ENCODE measurements at regions not wholly inside any gene's neighbourhood (a gene's known extent, or its start where the extent isn't known, plus 50 kb on each side); places are given as distances from the start of the nearest gene placed in this dataset.
A peak's percentile ranks its signal among the peaks of the same experiment; 100 is the strongest.

GRCh38 chr2:236743039-236743920 is 173.7 kb downstream of the ACKR3 start:
- DNase-seq (ENCODE audit: low spot score) = no peak

GRCh38 chr2:236743921-236744280 is 174.3 kb downstream of the ACKR3 start:
- no peak for DNase-seq (ENCODE audit: low spot score)
- TF ChIP-seq EZH2 (IDR thresholded peaks at IDR 0.05; ENCODE audit: borderline replicate concordance) (no peak), CTCF (IDR thresholded peaks at IDR 0.05; ENCODE audit: poor library complexity) (no peak), EZH2phosphoT487 (IDR thresholded peaks at IDR 0.05; ENCODE audit: low read depth, severe bottlenecking, unreplicated experiment) (no peak)
- 50% methylated on average over 1 of the region's 1 CpG for WGBS (ENCODE audit: low lambda C conversion rate, missing lambda C conversion rate)
- Histone ChIP-seq H3K27ac (peak overlapping the region; percentile 67), H3K27me3 (no peaks in the 10 kb centered on the region), H2AFZ (no peak overlapping the region), H4K20me1 (ENCODE audit: insufficient read depth, poor library complexity, severe bottlenecking) (no peaks in the 10 kb centered on the region), H3K9me3 (ENCODE audit: low read depth) (no peaks in the 10 kb centered on the region), H3K4me2 (no peak overlapping the region), H3K4me1 (ENCODE audit: insufficient read depth) (peaks cover 50% of the 10 kb centered on the region), H3K4me3 (no peak overlapping the region), H3K9me2 (replicated peaks; ENCODE audit: insufficient read depth) (no peaks in the 10 kb centered on the region), H3K36me3 (replicated peaks; ENCODE audit: insufficient read depth, low read depth) (no peaks in the 10 kb centered on the region), H3K79me2 (no peaks in the 10 kb centered on the region)

More at GRCh38 chr2:236743039-236743920, 173.7 kb downstream of the ACKR3 start:
- no peaks in the 10 kb centered on the region for H3K36me3 ChIP-seq (replicated peaks; ENCODE audit: insufficient read depth, low read depth)
- H3K4me2 ChIP-seq = no peak overlapping the region
- no peak overlapping the region for H3K4me3 ChIP-seq
- TF ChIP-seq CTCF (IDR thresholded peaks at IDR 0.05; ENCODE audit: poor library complexity) (no peak), EZH2 (IDR thresholded peaks at IDR 0.05; ENCODE audit: borderline replicate concordance) (no peak), EZH2phosphoT487 (IDR thresholded peaks at IDR 0.05; ENCODE audit: low read depth, severe bottlenecking, unreplicated experiment) (no peak)
- 69% methylated on average over 14 of the region's 14 CpGs for WGBS (ENCODE audit: low lambda C conversion rate, missing lambda C conversion rate)
- H3K27ac ChIP-seq = peak overlapping the region; percentile 67
- H3K27me3 ChIP-seq = no peaks in the 10 kb centered on the region
- no peaks in the 10 kb centered on the region for H3K9me3 ChIP-seq (ENCODE audit: low read depth)
- no peaks in the 10 kb centered on the region for H4K20me1 ChIP-seq (ENCODE audit: insufficient read depth, poor library complexity, severe bottlenecking)
- H3K79me2 ChIP-seq = no peaks in the 10 kb centered on the region
- H3K9me2 ChIP-seq (replicated peaks; ENCODE audit: insufficient read depth) = no peaks in the 10 kb centered on the region
- peaks cover 49% of the 10 kb centered on the region for H3K4me1 ChIP-seq (ENCODE audit: insufficient read depth)
- no peak overlapping the region for H2AFZ ChIP-seq

- Histone ChIP-seq H4K20me1 (ENCODE audit: insufficient read depth, poor library complexity, severe bottlenecking) (no peaks in the 10 kb centered on the region), H3K9me2 (replicated peaks; ENCODE audit: insufficient read depth) (no peaks in the 10 kb centered on the region), H3K27me3 (no peaks in the 10 kb centered on the region), H3K79me2 (no peaks in the 10 kb centered on the region), H3K4me1 (ENCODE audit: insufficient read depth) (peaks cover 53% of the 10 kb centered on the region), H3K9me3 (ENCODE audit: low read depth) (no peaks in the 10 kb centered on the region), H3K27ac (peak overlapping the region; percentile 73), H2AFZ (no peak overlapping the region), H3K36me3 (replicated peaks; ENCODE audit: insufficient read depth, low read depth) (no peaks in the 10 kb centered on the region), H3K4me3 (no peak overlapping the region), H3K4me2 (peak overlapping the region; percentile 34)
- no peak for TF ChIP-seq EZH2 (IDR thresholded peaks at IDR 0.05; ENCODE audit: borderline replicate concordance)
- no peak for TF ChIP-seq EZH2phosphoT487 (IDR thresholded peaks at IDR 0.05; ENCODE audit: low read depth, severe bottlenecking, unreplicated experiment)
- TF ChIP-seq CTCF (IDR thresholded peaks at IDR 0.05; ENCODE audit: poor library complexity) = no peak
- 59% methylated on average over 6 of the region's 6 CpGs for WGBS (ENCODE audit: low lambda C conversion rate, missing lambda C conversion rate)
- DNase-seq (ENCODE audit: low spot score) = no peak
These were observed 174.7 kb downstream of the ACKR3 start for GRCh38 chr2:236744281-236744705.
